ENCODE measurements at regions not wholly inside any gene's neighbourhood (a gene's known extent, or its start where the extent isn't known, plus 50 kb on each side); places are given as distances from the start of the nearest gene placed in this dataset.

- no peak overlapping the region for H3K4me3 ChIP-seq (ENCODE audit: low read depth, low read length)
- no peak for DNase-seq (ENCODE audit: low read depth)
- no peak for TF ChIP-seq CTCF (conservative IDR thresholded peaks at IDR 0.05; ENCODE audit: low read depth, low read length)
Observed at GRCh38 chr1:58109646-58110200, 436.8 kb downstream of the OMA1 start.

GRCh38 chr1:58108783-58109182 is 437.7 kb downstream of the OMA1 start:
- TF ChIP-seq CTCF (conservative IDR thresholded peaks at IDR 0.05; ENCODE audit: low read depth, low read length), result no peak
- DNase-seq (ENCODE audit: low read depth), result no peak
- H3K4me3 ChIP-seq (ENCODE audit: low read depth, low read length), result no peak overlapping the region

GRCh38 chr1:58107943-58108342 is 438.6 kb downstream of the OMA1 start:
- TF ChIP-seq CTCF (conservative IDR thresholded peaks at IDR 0.05; ENCODE audit: low read depth, low read length), result no peak
- DNase-seq (ENCODE audit: low read depth), result no peak
- H3K4me3 ChIP-seq (ENCODE audit: low read depth, low read length), result no peak overlapping the region

- no peak for TF ChIP-seq CTCF (conservative IDR thresholded peaks at IDR 0.05; ENCODE audit: low read depth, low read length)
- no peak for DNase-seq (ENCODE audit: low read depth)
- no peak overlapping the region for H3K4me3 ChIP-seq (ENCODE audit: low read depth, low read length)
Observed at GRCh38 chr1:58104960-58105359, 441.6 kb downstream of the OMA1 start.

- TF ChIP-seq CTCF (conservative IDR thresholded peaks at IDR 0.05; ENCODE audit: low read depth, low read length), result no peak
- no peak overlapping the region for H3K4me3 ChIP-seq (ENCODE audit: low read depth, low read length)
- DNase-seq (ENCODE audit: low read depth), result no peak
Observed at GRCh38 chr1:58096714-58097113, 449.8 kb downstream of the OMA1 start.

- no peak for TF ChIP-seq CTCF (conservative IDR thresholded peaks at IDR 0.05; ENCODE audit: low read depth, low read length)
- H3K4me3 ChIP-seq (ENCODE audit: low read depth, low read length), result no peak overlapping the region
Observed at GRCh38 chr1:58095183-58095582, 451.3 kb downstream of the OMA1 start.

GRCh38 chr1:58094221-58094620 is 452.3 kb downstream of the OMA1 start:
- H3K4me3 ChIP-seq (ENCODE audit: low read depth, low read length), result no peak overlapping the region
- TF ChIP-seq CTCF (conservative IDR thresholded peaks at IDR 0.05; ENCODE audit: low read depth, low read length), result no peak
- DNase-seq (ENCODE audit: low read depth), result no peak

More at GRCh38 chr1:58095183-58095582, 451.3 kb downstream of the OMA1 start:
- DNase-seq (ENCODE audit: low read depth), result no peak
